ENCODE measurements at regions not wholly inside any gene's neighbourhood (a gene's known extent, or its start where the extent isn't known, plus 50 kb on each side); places are given as distances from the start of the nearest gene placed in this dataset.

DNA sequence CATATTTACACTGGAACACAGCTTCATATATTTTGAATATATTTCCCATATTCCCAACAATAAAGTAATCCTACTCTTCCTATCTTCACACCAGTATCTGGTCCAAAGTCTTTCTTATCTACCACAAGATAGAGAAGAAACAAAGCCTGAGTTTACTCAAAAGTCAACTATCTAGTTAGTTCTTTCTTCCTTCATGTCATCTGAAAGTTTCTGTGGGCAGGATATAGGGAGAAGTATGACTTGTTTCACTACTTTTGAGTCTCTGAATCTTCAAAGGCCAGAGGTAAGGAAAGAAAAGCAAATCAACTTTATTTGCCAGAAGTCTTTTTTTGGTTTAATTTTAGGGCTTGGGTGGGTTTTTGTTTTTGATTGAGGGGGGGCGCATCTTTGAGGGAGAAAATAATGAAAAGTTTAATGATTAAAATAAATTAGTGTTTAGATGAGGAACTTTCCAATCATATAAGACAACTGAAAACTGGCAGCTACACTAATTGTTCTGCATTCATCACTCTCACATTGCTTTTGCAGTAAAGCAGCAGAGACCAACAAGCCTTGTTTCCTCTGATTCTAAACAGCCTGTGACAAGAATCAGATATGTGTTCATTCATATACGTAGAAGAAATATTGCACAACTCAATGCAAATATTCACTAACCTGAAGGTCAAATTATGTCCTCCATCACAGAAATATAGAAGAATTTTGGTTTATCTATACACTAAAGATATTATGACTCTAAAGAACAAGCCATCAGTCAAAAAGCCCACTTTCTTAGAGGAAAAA is 421.4 kb downstream of the SHQ1 start:
- DNase-seq: no peak

DNA sequence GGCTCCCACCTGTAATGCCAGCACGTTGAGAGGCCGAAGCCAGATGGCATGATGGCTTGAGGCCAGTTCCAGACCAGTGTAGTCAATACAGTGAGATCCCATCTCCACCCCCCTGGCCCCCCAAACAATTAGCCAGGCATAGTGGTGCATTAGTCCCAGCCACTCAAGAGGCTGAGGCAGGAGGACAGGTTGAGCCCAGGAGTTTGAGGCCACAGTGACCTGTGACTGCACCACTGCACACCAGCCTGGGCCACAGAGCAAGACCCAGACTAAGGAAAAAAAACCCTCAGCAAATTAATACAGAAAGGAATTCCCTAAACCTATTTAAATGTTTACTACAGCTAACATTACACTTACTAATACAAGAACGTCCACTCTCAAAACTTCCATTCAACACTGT is 424.6 kb downstream of the SHQ1 start:
- DNase-seq: no peak

DNA sequence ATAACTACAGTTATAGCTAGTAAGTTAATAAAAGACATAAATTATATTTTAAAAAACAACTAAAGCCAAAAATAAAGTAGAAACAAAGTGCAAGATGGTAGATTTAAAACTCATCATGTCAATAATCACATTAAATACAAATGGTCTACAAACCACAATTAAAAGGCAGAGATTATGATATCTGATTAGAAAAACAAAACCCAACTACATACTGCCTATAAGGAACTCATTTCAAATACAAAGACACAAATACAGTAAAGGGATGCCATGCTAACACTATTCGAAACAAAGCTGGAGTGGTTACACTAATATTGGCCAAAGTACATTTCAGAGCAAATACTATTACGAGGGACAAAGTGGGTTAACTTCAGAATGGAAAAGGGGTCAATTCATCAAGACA is 426.5 kb downstream of the SHQ1 start:
- no peak for DNase-seq

DNA sequence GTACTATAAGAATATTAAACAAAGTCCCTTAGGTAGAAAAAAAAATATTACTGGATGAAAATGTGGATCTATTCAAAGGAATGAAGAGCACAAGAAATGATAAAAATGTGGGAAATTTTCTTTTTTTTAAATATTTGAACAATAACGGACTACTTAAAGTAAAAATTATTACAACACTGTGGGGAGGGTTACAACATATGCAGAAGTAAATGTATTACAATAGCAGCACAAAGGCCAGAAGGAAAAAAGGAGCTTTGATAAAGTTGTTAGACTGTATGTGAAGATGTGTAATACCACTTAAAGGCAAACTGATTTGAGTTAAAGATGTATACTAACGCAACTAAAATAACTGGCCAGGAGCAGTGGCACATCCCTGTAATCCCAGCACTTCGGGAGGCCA is 427.1 kb downstream of the SHQ1 start:
- no peak for DNase-seq

DNA sequence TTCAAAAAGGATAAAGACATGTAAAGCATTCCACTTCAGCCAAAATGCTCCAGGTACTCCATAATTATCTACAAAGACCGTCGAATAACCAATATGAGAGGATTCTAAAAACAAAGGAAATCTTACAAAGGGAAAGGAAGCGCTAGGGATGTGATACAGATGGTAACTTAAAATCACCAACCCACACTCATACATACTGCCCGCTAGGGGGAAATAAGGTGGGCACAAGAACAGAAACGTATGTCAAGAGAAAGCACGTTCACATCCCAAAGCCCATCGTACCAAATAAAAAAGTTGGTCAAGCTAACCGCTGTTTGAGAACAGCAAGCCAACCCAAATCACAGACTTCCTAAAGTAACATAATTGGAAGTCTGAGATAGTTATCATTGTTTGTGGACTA is 429.4 kb downstream of the SHQ1 start:
- DNase-seq: no peak

DNA sequence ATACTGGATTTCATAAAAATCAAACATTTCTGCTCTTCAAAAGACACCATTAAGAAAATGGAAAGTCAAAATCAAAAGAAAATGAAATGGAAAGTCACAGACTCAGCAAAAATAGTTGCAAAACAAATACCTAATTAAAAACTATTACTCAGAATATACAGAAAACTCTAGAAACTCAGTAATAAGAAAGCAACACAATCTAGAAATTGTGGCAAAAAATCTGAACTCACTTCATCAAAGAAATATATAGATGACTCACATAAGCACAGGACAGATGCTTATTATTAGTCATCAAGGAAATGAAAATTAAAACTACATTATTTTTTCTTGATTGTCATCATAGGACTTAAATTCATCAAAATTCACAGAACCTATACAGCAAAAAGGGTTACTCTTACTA is 430.0 kb downstream of the SHQ1 start:
- DNase-seq: no peak

DNA sequence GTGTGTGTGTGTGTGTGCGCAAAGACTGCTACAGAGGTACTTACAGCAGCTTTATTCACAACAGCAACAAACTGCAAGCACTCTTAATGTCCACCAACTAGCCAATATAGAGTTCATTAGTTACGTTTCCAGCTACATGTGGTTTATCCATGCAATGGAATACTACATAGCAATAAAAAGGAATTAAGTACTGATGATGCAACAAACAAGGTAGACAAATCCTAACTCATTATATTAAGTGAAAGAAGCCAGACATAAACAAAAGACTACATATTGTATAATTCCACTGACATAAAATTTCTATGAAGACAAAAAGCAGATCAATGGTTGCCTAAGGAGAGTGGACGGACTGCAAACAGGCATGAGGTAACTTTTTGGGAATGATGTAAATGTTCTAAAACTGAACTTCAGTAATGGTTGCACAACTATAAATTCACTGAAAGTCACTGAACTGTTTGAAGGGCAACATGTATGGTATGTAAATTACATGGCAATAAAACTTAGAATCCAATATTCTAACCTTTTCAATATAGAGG is 433.7 kb downstream of the SHQ1 start:
- no peak for DNase-seq

DNA sequence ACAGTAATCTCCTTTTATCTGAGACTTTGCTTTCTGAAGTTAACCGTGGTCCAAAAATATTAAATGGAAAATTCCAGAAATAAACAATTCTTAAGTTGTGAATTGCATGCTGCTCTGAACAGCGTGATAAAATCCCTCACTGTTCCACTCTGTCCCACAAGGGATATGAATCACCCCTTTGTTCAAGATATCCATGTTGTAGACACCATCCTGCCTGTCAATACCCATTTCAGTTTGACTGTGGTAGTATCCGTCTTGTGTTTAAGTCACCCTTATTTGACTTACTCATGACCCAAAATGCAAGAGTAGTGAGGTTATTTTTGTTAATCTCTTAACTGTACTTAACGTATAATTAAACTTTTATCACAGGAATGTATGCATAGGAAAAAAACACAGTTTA is 435.0 kb downstream of the SHQ1 start:
- DNase-seq: no peak

DNA sequence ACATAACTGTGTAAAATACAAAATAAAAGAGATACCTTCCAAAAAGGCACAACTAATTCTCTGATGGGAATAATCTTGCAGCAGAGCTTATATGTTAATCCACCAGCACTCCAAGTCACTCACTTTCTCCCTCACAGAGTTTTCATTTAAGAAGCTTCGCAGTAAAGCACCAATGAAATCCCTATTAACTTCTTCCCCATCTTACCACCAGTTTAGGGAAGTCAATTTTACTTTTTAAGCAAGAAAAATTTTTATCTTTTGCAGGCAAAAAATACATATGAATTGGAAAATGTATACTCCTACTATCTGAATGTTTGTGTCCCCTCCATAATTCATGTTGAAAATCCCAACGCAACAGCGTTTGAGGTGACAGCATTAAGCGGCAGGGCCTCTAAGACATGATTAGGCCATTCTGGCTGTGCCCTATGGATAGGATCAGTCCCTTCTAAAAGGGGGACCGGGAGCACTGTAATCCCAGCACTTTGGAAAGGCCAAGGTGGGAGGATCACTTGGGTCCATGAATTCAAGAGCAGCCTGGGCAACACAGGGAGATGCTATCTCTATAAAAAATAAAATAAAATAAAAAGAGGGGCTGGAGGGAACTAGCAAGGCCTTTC is 435.8 kb downstream of the SHQ1 start:
- DNase-seq: no peak

DNA sequence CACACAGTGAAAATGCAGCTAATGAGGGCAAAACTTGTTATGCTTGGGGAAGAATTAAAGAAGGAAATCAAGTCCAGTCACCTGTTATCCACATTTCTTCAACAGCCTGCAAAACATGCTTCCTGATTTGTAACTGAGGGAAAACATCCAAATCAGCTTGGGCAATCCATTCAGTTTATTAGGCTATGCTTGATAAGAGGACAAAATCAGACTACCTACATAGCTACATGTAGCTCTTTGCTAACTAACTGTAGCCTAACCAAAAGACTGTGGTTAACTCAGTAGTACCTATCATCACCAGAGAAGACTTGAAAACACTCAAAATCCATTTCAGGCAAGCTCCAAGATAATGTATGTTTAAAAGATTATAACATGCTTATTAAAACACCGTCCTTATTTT is 436.4 kb downstream of the SHQ1 start:
- no peak for DNase-seq

DNA sequence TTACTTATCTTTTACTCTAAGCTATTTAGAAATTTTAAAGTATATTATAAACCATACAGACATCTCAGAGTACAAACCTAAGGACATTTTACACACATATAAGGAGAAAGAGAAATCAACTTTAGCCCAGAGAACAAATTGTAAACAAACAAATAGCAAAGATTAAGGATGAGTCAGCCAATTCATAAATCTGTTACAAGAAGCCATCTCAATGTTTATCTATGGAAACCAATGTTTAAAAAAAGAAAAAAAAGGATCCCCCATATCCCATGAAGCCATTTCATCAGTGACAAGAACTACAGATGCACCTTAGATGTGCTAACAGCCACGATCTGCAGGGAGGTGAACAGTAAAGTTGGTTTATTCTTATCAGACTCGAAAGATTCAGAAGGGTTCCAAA is 437.1 kb downstream of the SHQ1 start:
- no peak for DNase-seq

DNA sequence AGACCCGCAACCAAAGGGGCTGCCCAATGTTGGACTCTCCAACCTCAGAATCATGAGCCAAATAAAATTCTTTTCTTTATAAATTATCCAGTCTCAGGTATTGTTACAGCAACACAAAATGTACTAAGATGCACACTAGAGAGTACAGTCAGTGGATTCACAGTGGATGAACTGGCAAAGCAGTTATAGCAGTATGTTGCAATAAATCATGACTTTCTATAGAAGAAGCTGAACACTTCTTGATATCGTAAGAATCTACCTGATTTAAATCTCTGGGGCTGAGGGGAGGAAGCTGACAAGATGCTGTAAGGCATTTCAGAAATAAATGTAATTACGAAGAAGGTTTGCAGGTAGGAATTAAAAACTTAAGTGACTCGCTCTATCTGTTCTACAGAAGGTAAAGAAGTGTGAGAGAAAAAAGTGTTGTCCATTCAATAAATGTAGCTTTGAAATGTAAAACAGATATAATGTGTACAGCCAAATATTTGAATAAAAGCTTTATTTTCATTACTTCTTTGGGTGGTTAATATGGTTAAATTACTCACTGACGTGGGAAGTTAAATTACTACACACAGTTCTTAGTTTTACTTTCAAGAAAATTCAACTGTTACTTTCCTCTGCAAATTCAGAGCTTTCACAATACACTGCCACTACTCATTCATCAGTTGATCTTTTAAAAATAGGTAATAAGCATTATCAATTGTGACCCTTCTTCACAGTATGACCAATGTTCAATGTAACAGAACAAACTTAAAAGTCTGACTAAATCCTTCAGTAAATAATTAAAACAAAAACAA is 439.1 kb downstream of the SHQ1 start:
- DNase-seq: no peak

DNA sequence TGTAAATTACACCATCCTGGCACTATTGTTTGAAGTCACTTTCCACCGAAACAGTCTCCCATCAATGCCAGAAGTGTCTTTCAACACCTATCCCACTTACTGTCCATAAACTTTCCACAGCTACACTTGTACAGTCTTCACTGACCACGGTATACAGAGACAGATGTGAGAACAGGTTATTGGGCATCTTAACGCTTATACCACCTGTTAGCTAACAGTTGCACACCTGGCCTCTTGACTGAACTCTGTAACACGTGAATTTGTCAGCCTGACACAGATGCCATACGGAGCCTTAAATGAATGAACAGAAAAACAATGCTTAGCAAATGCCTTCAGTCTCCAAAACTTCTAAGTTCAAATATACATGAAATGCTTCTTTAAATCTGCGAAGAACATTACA is 440.5 kb downstream of the SHQ1 start:
- DNase-seq: no peak

DNA sequence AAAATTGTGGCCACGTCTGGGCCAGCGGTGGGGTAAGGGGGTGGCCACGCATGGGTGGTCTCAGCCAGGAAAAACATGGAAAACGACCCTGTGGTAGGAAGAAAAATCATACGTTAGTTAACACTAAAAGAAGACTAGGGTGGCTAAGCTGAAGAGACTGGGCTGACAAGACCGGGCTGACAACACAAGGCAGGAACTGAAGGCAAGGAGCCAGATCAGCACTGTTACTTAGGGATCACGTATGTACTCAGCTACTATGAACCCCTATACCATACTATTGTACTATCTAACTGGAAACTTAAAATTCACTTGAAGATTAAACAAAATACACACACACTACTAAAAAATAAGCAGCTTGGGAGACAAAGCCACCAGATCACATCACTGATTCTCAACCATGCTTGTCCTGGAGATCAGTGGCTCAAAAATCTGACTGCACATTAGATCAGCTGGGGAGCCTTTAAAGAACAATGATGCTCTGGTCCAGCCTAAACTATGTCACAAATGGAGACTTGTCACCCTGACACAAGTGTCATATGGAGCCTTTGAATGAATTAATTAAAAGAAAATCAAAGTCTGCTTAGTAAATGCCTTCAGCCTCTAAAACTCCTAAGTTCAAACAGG is 442.2 kb downstream of the SHQ1 start:
- no peak for DNase-seq

DNA sequence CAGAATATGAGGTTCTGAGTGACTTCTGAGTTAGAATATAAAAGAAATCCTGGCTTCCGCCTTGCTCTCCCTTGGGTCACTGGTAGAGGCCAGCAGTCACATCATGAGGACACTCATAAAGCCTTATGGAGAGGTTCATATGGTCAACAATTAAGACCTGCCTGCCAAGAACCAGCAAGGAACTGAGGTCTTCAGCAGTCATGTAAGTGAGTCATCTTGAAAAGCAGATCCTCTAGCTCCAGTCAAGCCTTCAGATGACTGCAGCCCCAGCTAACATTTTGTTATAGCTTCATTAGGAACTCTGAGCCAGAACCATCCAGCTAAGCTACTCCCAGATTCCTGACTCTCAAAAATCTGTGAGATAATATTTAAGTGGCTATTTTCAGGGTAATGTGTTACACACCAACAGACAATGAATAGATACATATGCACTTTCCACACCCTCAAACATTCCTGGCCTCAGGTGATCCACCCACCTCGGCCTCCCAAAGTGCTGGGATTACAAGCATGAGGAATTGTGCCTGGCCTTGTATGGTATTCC is 447.2 kb downstream of the SHQ1 start:
- no peak for DNase-seq

DNA sequence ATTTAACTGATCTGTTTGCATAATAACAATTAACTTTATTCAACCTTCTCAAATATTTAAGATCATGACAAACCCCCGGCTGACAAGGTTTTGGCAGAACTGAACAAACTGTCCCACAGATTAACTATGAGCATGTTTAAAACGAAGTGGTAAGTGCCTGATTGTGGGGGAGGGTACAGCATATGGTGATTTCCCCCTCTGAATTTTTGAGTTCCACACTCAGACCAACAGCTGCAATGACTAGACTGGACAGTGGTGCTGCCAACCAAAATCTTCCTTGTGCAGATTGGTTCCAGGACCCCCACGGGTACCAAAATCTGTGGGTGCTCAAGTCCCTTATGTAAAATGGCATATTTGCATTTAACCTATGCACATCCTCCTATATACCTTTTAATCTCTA is 449.5 kb downstream of the SHQ1 start:
- DNase-seq: no peak

DNA sequence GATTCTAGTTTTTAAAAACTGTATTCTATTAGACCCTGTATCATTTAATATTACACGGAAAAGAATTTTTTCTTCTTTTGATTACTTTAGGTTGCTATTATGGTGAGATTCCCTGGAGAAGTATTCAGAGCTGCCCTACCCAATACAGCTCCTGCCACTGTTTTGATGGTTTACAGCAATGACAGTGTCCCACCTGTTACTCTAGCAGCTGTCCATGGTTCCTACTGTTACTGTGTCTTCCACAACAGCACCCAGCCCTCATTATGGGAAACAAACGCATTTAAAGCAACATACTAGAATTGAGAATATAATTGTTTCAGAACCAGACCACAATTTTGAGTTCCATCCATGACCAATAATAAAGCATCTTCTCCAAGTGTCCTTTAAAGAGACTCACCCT is 450.7 kb downstream of the SHQ1 start:
- DNase-seq: no peak

DNA sequence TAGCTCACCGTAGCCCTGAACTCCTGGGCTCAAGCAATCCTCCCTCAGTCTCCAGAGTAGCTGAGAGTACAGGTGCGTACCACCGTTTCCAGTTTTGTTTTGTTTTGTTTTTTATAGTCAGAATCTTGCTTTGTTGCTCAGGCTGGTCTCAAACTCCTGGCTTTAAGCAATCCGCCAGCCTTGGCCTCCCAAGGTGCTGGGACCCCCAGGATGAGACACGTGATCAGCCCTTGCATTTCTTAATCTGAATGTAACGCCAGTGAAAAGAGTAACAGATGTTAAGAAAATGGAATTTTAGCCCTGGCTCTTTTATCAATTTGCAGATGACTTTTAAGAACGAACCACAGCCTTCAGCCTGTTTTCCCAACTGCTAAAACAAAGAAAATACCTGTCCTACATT is 451.3 kb downstream of the SHQ1 start:
- DNase-seq: no peak

DNA sequence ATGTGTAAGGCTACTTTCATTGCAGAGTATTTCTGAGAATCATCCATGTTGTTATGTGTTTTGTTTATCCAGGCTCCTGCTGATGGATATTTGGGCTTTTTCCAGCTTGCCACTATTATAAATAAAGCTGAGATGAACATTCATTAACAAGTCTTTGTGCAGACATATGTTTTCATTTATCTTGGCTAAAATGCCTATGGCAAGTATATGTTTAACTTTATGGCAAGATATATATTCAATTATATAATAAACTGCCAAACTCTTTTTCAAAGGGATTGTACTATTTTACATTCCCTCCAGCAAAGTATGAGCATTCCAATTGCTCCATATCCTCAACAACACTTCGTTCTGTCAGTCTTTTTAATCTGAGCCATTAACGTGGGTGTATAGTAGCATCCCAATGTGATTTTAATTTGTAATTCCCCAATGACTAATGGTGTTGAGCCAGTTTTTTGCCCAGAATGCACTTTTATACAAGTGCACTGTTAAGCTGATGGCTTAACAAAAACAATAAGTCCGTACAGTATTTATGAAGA is 452.4 kb downstream of the SHQ1 start:
- DNase-seq: no peak

DNA sequence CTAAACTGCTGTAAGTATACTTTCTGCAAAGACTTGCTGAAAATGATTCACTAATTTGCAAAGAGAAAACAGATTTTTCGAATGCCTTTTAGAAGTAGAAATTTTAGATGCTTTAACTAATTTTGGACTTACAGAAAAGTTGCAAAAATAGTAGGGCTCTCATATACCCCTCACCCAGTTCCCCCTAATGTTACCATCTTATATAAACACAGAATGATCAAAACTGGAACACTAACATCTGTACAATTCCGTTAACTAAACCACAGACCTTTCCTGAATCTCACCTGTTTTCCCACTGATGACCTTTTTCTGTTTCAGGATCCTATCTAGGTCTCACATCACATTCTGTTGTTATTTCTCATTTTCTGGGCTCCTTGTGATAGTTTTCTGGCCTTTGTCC is 454.8 kb downstream of the SHQ1 start:
- DNase-seq: no peak

DNA sequence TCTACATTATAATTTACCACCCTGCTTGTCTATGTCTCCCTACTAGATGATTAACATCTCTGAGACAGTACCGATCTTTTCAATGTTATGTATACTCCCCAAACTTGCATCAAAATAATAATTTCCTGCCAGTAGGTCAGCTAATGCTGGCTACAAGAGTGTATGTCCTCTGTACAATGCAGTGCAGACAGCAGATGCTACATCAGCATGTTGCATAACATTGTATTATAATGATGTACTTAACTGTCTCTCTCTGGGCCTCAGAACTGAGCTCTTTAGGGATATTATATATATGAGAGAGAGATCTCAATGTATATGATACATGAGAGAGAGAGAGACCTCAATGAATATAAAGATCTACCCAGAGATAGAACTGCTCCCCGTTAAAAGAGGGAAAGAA is 456.6 kb downstream of the SHQ1 start:
- DNase-seq: no peak

DNA sequence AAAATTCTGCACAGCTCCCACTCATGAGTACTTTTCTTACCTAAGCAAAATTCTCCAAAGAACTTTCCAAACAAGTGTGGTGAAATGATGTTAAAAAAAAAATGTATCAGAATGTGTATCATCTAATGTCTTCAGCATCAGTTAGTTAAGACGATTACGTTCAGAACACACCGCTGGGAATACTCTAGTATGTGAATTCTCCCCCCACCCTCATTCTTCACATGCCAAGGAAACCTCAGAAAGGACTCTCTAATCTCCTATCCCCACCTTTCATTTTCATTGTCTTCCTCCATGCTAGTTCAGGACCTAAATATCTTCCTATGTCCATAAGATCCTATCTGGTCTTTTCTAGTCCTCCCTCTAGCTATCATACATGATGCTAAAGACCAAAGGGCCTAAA is 457.4 kb downstream of the SHQ1 start:
- DNase-seq: peak; percentile 58

DNA sequence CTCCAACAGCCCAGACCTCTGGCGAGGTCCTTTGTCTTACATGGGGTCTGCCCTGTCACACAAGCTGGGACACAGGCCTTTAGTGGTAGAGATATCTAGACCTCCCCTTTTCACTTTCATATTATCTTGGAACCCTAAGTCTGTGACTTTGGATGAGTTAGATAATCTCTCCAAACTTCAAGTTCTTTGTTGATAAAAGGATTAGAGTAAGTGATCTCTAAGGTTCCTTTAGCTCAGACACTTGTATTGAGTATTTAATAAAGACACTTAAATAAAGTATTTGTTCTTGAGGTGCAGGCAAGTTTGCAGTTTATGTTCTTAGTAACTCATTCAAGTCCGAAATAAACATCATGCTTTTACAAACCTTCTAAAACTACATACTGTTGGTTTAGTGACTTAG is 459.6 kb downstream of the SHQ1 start:
- DNase-seq: no peak

Data from kidney glomerular epithelial cell (primary cell).